OCI-LY7 (cell line): ENCODE measurements at regions not wholly inside any gene's neighbourhood (a gene's known extent, or its start where the extent isn't known, plus 50 kb on each side); places are given as distances from the start of the nearest gene placed in this dataset.

Experiments
- BruUV-seq: library from RNA; stranded (reverse); fragments of 400-500 nt; replicated peaks from 2 replicates; lab custom pipeline; 2021; lab: Mats Ljungman, UMichigan
- CTCF ChIA-PET: fragments of 300-600 bp; sonication (Branson Sonifier 250); formaldehyde crosslinking; loops from one replicate; lab custom pipeline; 2022; ENCODE audit warnings: antibody characterized with exemption; ENCODE audit not compliant: unreplicated experiment; lab: Charles Lee
- POLR2A ChIA-PET: fragments of 300-600 bp; sonication (Branson Sonifier 250); formaldehyde crosslinking; loops from one replicate; lab custom pipeline; 2022; ENCODE audit warnings: antibody characterized with exemption; lab: Charles Lee
- DNase-seq: peaks from one replicate; pipeline ENCODE4 v3.0.0-alpha.2; 2015; ENCODE audit warnings: low spot score
- H2AFZ ChIP-seq: fragments of 200-600 bp; sonication (generic), shearing (Covaris generic); 2 replicates; pipeline ENCODE4 v1.6.1; 2014; ENCODE audit warnings: mild to moderate bottlenecking, antibody characterized with exemption, low read length, moderate library complexity
- H3K27ac ChIP-seq: fragments of 200-600 bp; sonication (generic); 2 replicates; pipeline ENCODE4 v1.5.1; 2014; ENCODE audit warnings: mixed run types, low read depth, mild to moderate bottlenecking, moderate library complexity, low read length, inconsistent platforms; ENCODE audit not compliant: poor library complexity, severe bottlenecking
- H3K36me3 ChIP-seq: fragments of 200-600 bp; sonication (generic); 2 replicates; pipeline ENCODE4 v1.6.1; 2014; ENCODE audit warnings: mild to moderate bottlenecking, antibody characterized with exemption, low read length, moderate library complexity, mixed read lengths; ENCODE audit not compliant: insufficient read depth
- H3K4me1 ChIP-seq: fragments of 200-600 bp; sonication (generic); 2 replicates; pipeline ENCODE4 v1.5.1; 2014; ENCODE audit warnings: mild to moderate bottlenecking, low read length; ENCODE audit not compliant: insufficient read depth, poor library complexity, severe bottlenecking
- H3K4me2 ChIP-seq: fragments of 200-600 bp; sonication (generic); 2 replicates; pipeline ENCODE4 v1.6.1; 2014; ENCODE audit warnings: mild to moderate bottlenecking, low read length
- H3K4me3 ChIP-seq: fragments of 200-600 bp; sonication (generic); 2 replicates; pipeline ENCODE4 v1.5.1; 2014; ENCODE audit warnings: mild to moderate bottlenecking, low read depth, low read length; ENCODE audit not compliant: poor library complexity, severe bottlenecking
- H3K79me2 ChIP-seq: fragments of 200-600 bp; sonication (generic); 2 replicates; pipeline ENCODE4 v1.6.1; 2016; ENCODE audit warnings: low read depth, mild to moderate bottlenecking, low read length, moderate library complexity, mixed read lengths; ENCODE audit not compliant: insufficient read depth
- H3K9me2 ChIP-seq: fragments of 200-600 bp; sonication (generic); 2 replicates; pipeline ENCODE4 v1.6.1; 2016; ENCODE audit warnings: mild to moderate bottlenecking, low read length, mixed read lengths; ENCODE audit not compliant: insufficient read depth
- H3K9me3 ChIP-seq: fragments of 200-600 bp; sonication (generic); 2 replicates; pipeline ENCODE4 v1.6.1; 2014; ENCODE audit warnings: mild to moderate bottlenecking, mixed run types, low read length, mixed read lengths
- H4K20me1 ChIP-seq: fragments of 200-600 bp; sonication (generic); 2 replicates; pipeline ENCODE4 v1.6.1; 2014; ENCODE audit warnings: mild to moderate bottlenecking, antibody characterized with exemption, low read length, moderate library complexity, mixed read lengths; ENCODE audit not compliant: insufficient read depth
- CTCF ChIP-seq: fragments of 200-600 bp; sonication (generic); conservative IDR thresholded peaks from 2 replicates; pipeline ENCODE4 v1.5.1; 2014; ENCODE audit warnings: mild to moderate bottlenecking, antibody characterized with exemption, low read length, moderate library complexity, mixed read lengths
- EZH2phosphoT487 ChIP-seq: fragments of 200-600 bp; sonication (generic); IDR thresholded peaks from 2 replicates; pipeline ENCODE4 v1.6.1; 2018; ENCODE audit warnings: low read depth, borderline replicate concordance, mild to moderate bottlenecking, mixed run types, antibody characterized with exemption, low read length, moderate library complexity, mixed read lengths
- intact Hi-C: fragments of 100-400 bp; cut with micrococcal nuclease; formaldehyde crosslinking; loops from one replicate; pipeline ENCODE4 v1.10.0; 2022; ENCODE audit not compliant: unreplicated experiment

GRCh38 chr12:28830491-28830890 lies 318.6 kb upstream of the FAR2 start:
- no peaks in the 10 kb centered on the region for H3K4me1 ChIP-seq
- BruUV-seq = no TSS peak
- no peak for TF ChIP-seq EZH2phosphoT487
- H3K9me2 ChIP-seq = no peaks in the 10 kb centered on the region
- no peak overlapping the region for H3K27ac ChIP-seq
- no peaks in the 10 kb centered on the region for H3K9me3 ChIP-seq
- no peaks in the 10 kb centered on the region for H4K20me1 ChIP-seq
- no peak for DNase-seq
- no peak overlapping the region for H3K4me3 ChIP-seq
- no peaks in the 10 kb centered on the region for H3K36me3 ChIP-seq
- H3K4me2 ChIP-seq = no peak overlapping the region
- CTCF ChIA-PET = no interaction called here
- no peaks in the 10 kb centered on the region for H3K79me2 ChIP-seq
- intact Hi-C loops = no loop called here
- H2AFZ ChIP-seq = no peak overlapping the region
- POLR2A ChIA-PET = no interaction called here

DNA sequence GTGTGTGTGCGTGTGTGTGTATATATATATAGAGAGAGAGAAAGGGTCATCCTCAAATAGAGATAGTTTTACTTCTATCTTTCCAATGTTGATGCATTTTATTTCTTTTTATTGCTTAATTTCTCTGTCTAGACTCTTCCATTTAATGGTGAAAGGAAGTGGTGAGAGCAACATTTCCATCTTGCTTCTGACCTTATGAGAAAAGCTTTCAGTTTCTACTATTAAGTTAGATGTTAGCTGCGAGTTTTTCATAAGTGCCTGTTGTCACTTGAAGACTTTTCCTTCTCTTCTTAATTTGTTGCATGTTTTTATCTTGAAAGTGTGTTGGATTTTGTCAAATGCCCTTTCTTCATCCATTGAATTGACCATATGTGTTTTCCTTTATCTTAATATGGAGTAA lies 304.4 kb upstream of the FAR2 start:
- Histone ChIP-seq H3K4me2 (no peak overlapping the region), H3K79me2 (no peaks in the 10 kb centered on the region), H3K9me3 (no peaks in the 10 kb centered on the region), H3K4me1 (no peaks in the 10 kb centered on the region), H3K4me3 (no peak overlapping the region), H3K9me2 (no peaks in the 10 kb centered on the region), H4K20me1 (no peaks in the 10 kb centered on the region), H3K27ac (no peak overlapping the region), H3K36me3 (no peaks in the 10 kb centered on the region), H2AFZ (no peak overlapping the region)
- TF ChIP-seq CTCF (no peak), EZH2phosphoT487 (no peak)
- ChIA-PET POLR2A (interaction anchor here (0.5 kb wide), 1 partner anchor 760 kb away, joined by 3 read pairs; no protein-coding TSS in a partner anchor), CTCF (no interaction called here)
- intact Hi-C loops = no loop called here
- DNase-seq = no peak
- BruUV-seq = no TSS peak

- Histone ChIP-seq H3K36me3 (no peaks in the 10 kb centered on the region), H3K4me1 (no peaks in the 10 kb centered on the region), H3K9me3 (no peaks in the 10 kb centered on the region), H3K4me2 (no peak overlapping the region), H3K79me2 (no peaks in the 10 kb centered on the region), H4K20me1 (no peaks in the 10 kb centered on the region), H3K9me2 (no peaks in the 10 kb centered on the region), H2AFZ (no peak overlapping the region), H3K4me3 (no peak overlapping the region), H3K27ac (no peak overlapping the region)
- TF ChIP-seq CTCF (no peak), EZH2phosphoT487 (no peak)
- ChIA-PET POLR2A (no interaction called here), CTCF (no interaction called here)
- no peak for DNase-seq
- intact Hi-C loops = no loop called here
- no TSS peak for BruUV-seq
These were observed 297.3 kb upstream of the FAR2 start for GRCh38 chr12:28851781-28852180.
